Lower leg skin (tissue), 3 donors: ENCODE measurements at regions not wholly inside any gene's neighbourhood (a gene's known extent, or its start where the extent isn't known, plus 50 kb on each side); places are given as distances from the start of the nearest gene placed in this dataset.

Source experiments
- POLR2A ChIP-seq, 2 donors: fragments of 450-650 bp; IDR thresholded peaks; one replicate each; pipeline ENCODE4 v1.6.1; 2016 to 2017; ENCODE audit warnings: antibody characterized with exemption in 2 of 2, mild to moderate bottlenecking in 1 of 2, moderate library complexity in 1 of 2
- TF ChIP-seq, protein P1 (sequence below), 3 donors: fragments of 450-650 bp; IDR thresholded peaks; one replicate each; pipeline ENCODE4 v1.5.1; 2016; ENCODE audit warnings: antibody characterized with exemption in 3 of 3, mild to moderate bottlenecking in 3 of 3, moderate library complexity in 2 of 3

DNA sequence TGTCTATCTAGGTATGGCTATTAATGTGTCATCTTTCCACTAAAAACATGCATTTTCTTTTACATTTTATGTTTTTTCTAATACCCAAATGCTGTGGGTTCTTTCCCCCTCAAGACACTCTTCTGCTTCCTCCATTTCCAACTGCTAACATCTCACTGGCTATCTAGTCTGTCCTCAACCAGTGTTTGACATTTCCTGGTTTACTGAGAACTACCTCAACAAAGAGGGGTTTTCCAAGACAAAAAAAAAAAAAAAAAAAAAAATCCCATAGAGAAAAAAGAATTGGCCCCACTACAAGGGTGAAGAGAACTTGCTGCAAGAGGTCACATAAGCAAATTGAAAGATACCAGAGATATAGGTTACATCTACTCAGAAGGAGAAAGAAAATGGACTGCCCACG, 359.7 kb downstream of the CRPPA start:
- no peak for TF ChIP-seq POLR2A (IDR thresholded peaks at IDR 0.05)
- TF ChIP-seq, protein P1, sequence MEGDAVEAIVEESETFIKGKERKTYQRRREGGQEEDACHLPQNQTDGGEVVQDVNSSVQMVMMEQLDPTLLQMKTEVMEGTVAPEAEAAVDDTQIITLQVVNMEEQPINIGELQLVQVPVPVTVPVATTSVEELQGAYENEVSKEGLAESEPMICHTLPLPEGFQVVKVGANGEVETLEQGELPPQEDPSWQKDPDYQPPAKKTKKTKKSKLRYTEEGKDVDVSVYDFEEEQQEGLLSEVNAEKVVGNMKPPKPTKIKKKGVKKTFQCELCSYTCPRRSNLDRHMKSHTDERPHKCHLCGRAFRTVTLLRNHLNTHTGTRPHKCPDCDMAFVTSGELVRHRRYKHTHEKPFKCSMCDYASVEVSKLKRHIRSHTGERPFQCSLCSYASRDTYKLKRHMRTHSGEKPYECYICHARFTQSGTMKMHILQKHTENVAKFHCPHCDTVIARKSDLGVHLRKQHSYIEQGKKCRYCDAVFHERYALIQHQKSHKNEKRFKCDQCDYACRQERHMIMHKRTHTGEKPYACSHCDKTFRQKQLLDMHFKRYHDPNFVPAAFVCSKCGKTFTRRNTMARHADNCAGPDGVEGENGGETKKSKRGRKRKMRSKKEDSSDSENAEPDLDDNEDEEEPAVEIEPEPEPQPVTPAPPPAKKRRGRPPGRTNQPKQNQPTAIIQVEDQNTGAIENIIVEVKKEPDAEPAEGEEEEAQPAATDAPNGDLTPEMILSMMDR (IDR thresholded peaks at IDR 0.05): no peak
